ENCODE measurements at regions not wholly inside any gene's neighbourhood (a gene's known extent, or its start where the extent isn't known, plus 50 kb on each side); places are given as distances from the start of the nearest gene placed in this dataset.
"Not testable (repeated sequence)": the region's sequence is repeated elsewhere in the genome, so short reads cannot be mapped to it uniquely, and the experiment has no call there.

- peaks cover 21% of the 10 kb centered on the region for H3K9me3 Mint-ChIP-seq
- no peaks in the 10 kb centered on the region for H3K36me3 Mint-ChIP-seq
- no peaks in the 10 kb centered on the region for H3K4me1 Mint-ChIP-seq
- no peaks in the 10 kb centered on the region for H3K27me3 Mint-ChIP-seq (ENCODE audit: low read depth)
- H3K4me3 Mint-ChIP-seq, result no peak overlapping the region
- H3K27ac Mint-ChIP-seq, result no peak overlapping the region
- no peak for TF ChIP-seq CTCF (IDR thresholded peaks at IDR 0.05; ENCODE audit: unreplicated experiment)
- no peak for DNase-seq (ENCODE audit: low spot score in 2 of 2, unreplicated experiment in 2 of 2)
Measured at GRCh38 chr16:34803683-34804416, 1344.4 kb downstream of the TP53TG3F start.

- H3K27me3 Mint-ChIP-seq (ENCODE audit: low read depth); DNase-seq (ENCODE audit: low spot score in 2 of 2, unreplicated experiment in 2 of 2); H3K36me3 Mint-ChIP-seq; H3K4me1 Mint-ChIP-seq; H3K4me3 Mint-ChIP-seq; H3K27ac Mint-ChIP-seq; H3K9me3 Mint-ChIP-seq: not testable (repeated sequence)
Measured at GRCh38 chr16:34806992-34807644, 1347.7 kb downstream of the TP53TG3F start.

- not testable (repeated sequence) for H3K27me3 Mint-ChIP-seq (ENCODE audit: low read depth); H3K27ac Mint-ChIP-seq; H3K4me1 Mint-ChIP-seq; H3K36me3 Mint-ChIP-seq; H3K4me3 Mint-ChIP-seq; DNase-seq (ENCODE audit: low spot score in 2 of 2, unreplicated experiment in 2 of 2)
- H3K9me3 Mint-ChIP-seq, result peaks cover 12% of the 10 kb centered on the region
Measured at GRCh38 chr16:34807844-34808243, 1348.4 kb downstream of the TP53TG3F start.

- DNase-seq (ENCODE audit: low spot score in 2 of 2, unreplicated experiment in 2 of 2); H3K4me1 Mint-ChIP-seq; H3K27me3 Mint-ChIP-seq (ENCODE audit: low read depth); H3K36me3 Mint-ChIP-seq; H3K27ac Mint-ChIP-seq; H3K4me3 Mint-ChIP-seq: not testable (repeated sequence)
- H3K9me3 Mint-ChIP-seq, result peaks cover 15% of the 10 kb centered on the region
Measured at GRCh38 chr16:34808530-34808929, 1349.1 kb downstream of the TP53TG3F start.
